GM23338 (cell line): ENCODE measurements at regions not wholly inside any gene's neighbourhood (a gene's known extent, or its start where the extent isn't known, plus 50 kb on each side); places are given as distances from the start of the nearest gene placed in this dataset.

Experiments used
- ATAC-seq: fragments of 200-7000 bp; cut with Tn5 transposase; 3 replicates; pipeline ENCODE4 v1.9.1; 2020
- DNase-seq: peaks from one replicate; pipeline ENCODE4 v3.0.0-alpha.2; 2015; ENCODE audit warnings: low spot score
- H2AFZ ChIP-seq: fragments of 200-600 bp; sonication (generic); 2 replicates; pipeline ENCODE4 v1.8.0; 2016; ENCODE audit warnings: antibody characterized with exemption, mild to moderate bottlenecking, moderate library complexity
- H3F3A ChIP-seq: fragments of 200-600 bp; sonication (generic); replicated peaks from 2 replicates; pipeline ENCODE4 v1.8.0; 2017; ENCODE audit warnings: antibody characterized with exemption, mixed run types, low read depth
- H3K27ac ChIP-seq: fragments of 200-600 bp; sonication (generic); 2 replicates; pipeline ENCODE4 v1.6.1; 2016; ENCODE audit warnings: low read depth
- H3K27me3 ChIP-seq: fragments of 200-600 bp; sonication (generic); 2 replicates; pipeline ENCODE4 v1.8.0; 2016; ENCODE audit warnings: mild to moderate bottlenecking, mixed run types, moderate library complexity; ENCODE audit not compliant: insufficient read depth
- H3K36me3 ChIP-seq: fragments of 200-600 bp; sonication (generic); 2 replicates; pipeline ENCODE4 v1.8.0; 2016; ENCODE audit warnings: mild to moderate bottlenecking; ENCODE audit not compliant: insufficient read depth
- H3K4me1 ChIP-seq: fragments of 200-600 bp; sonication (generic); 2 replicates; pipeline ENCODE4 v1.8.0; 2016; ENCODE audit warnings: mild to moderate bottlenecking, moderate library complexity; ENCODE audit not compliant: insufficient read depth
- H3K4me2 ChIP-seq: fragments of 200-600 bp; sonication (generic); 2 replicates; pipeline ENCODE4 v1.7.1; 2017; ENCODE audit warnings: mixed run types
- H3K4me3 ChIP-seq: fragments of 200-600 bp; sonication (generic); 2 replicates; pipeline ENCODE4 v1.6.1; 2016; ENCODE audit warnings: mixed run types
- H3K79me2 ChIP-seq: fragments of 200-600 bp; sonication (generic); replicated peaks from 2 replicates; pipeline ENCODE4 v1.8.0; 2017; ENCODE audit warnings: mild to moderate bottlenecking; ENCODE audit not compliant: insufficient read depth
- H3K9me2 ChIP-seq: fragments of 200-600 bp; sonication (generic); 2 replicates; pipeline ENCODE4 v1.8.0; 2017; ENCODE audit not compliant: insufficient read depth
- H4K20me1 ChIP-seq: fragments of 200-600 bp; sonication (generic); replicated peaks from 2 replicates; pipeline ENCODE4 v1.8.0; 2017; ENCODE audit warnings: mild to moderate bottlenecking; ENCODE audit not compliant: insufficient read depth
- H3K27ac Mint-ChIP-seq: 2 replicates; pipeline ENCODE4 v1.8.0; 2020; ENCODE audit warnings: inconsistent platforms, mild to moderate bottlenecking, moderate library complexity, mixed read lengths
- H3K27me3 Mint-ChIP-seq: 3 replicates; pipeline ENCODE4 v1.8.0; 2022; ENCODE audit warnings: low read depth, mild to moderate bottlenecking, moderate library complexity, mixed read lengths, inconsistent platforms; ENCODE audit not compliant: insufficient read depth, poor library complexity
- H3K36me3 Mint-ChIP-seq: 3 replicates; pipeline ENCODE4 v1.8.0; 2021; ENCODE audit warnings: low read depth, mild to moderate bottlenecking, inconsistent platforms, moderate library complexity, mixed read lengths
- H3K4me1 Mint-ChIP-seq: 3 replicates; pipeline ENCODE4 v1.8.0; 2020; ENCODE audit warnings: mild to moderate bottlenecking, inconsistent platforms, mixed read lengths
- H3K4me3 Mint-ChIP-seq: 3 replicates; pipeline ENCODE4 v1.8.0; 2021; ENCODE audit warnings: moderate library complexity, mild to moderate bottlenecking, inconsistent platforms, mixed read lengths
- H3K9me3 Mint-ChIP-seq: 3 replicates; pipeline ENCODE4 v1.8.0; 2020; ENCODE audit warnings: moderate library complexity, mild to moderate bottlenecking, inconsistent platforms, mixed read lengths
- CREB1 ChIP-seq: fragments of 250-450 bp; sonication (Bioruptor Pico); IDR thresholded peaks from 2 replicates; pipeline ENCODE4 v1.5.0; 2020; ENCODE audit warnings: low read depth, mild to moderate bottlenecking, moderate library complexity
- CTCF ChIP-seq, 2 experiments: fragments of 200-600 bp in 1 of 2; sonication (generic) in 1 of 2; conservative IDR thresholded peaks; 2 replicates each; pipeline versions ENCODE4 v1.5.1 to v1.6.1; 2016 to 2017; ENCODE audit warnings: antibody characterized with exemption in 2 of 2, low read depth in 2 of 2, mild to moderate bottlenecking in 2 of 2, moderate library complexity in 1 of 2
- ETS1 ChIP-seq: IDR thresholded peaks from 2 replicates; pipeline ENCODE4 v1.6.1; 2016; ENCODE audit warnings: antibody characterized with exemption
- EZH2 ChIP-seq: fragments of 200-600 bp; sonication (generic); IDR thresholded peaks from one replicate; pipeline ENCODE4 v1.8.0; 2017; ENCODE audit warnings: antibody characterized with exemption, mild to moderate bottlenecking, low read depth; ENCODE audit not compliant: unreplicated experiment
- EZH2phosphoT487 ChIP-seq: fragments of 200-600 bp; sonication (generic); IDR thresholded peaks from one replicate; pipeline ENCODE4 v1.8.1; 2018; ENCODE audit warnings: antibody characterized with exemption; ENCODE audit not compliant: unreplicated experiment
- JUNB ChIP-seq: IDR thresholded peaks from one replicate; pipeline ENCODE4 v1.6.1; 2016; ENCODE audit warnings: antibody characterized with exemption; ENCODE audit not compliant: unreplicated experiment
- NANOG ChIP-seq: IDR thresholded peaks from 2 replicates; pipeline ENCODE4 v1.6.1; 2016; ENCODE audit warnings: antibody characterized with exemption, borderline replicate concordance
- STAT1 ChIP-seq: IDR thresholded peaks from one replicate; pipeline ENCODE4 v1.6.1; 2016; ENCODE audit warnings: antibody characterized with exemption; ENCODE audit not compliant: unreplicated experiment
- ZNF114 ChIP-seq: fragments of 250-450 bp; sonication (Bioruptor Pico); IDR thresholded peaks from 2 replicates; pipeline ENCODE4 v1.5.0; 2020; ENCODE audit warnings: mild to moderate bottlenecking, moderate library complexity
- ZNF331 ChIP-seq: fragments of 250-450 bp; sonication (Bioruptor Pico); IDR thresholded peaks from 2 replicates; pipeline ENCODE4 v1.5.0; 2020; ENCODE audit warnings: low read depth, mild to moderate bottlenecking, moderate library complexity
- ZNF462 ChIP-seq: fragments of 250-450 bp; sonication (Bioruptor Pico); IDR thresholded peaks from 2 replicates; pipeline ENCODE4 v1.5.0; 2020; ENCODE audit warnings: mild to moderate bottlenecking, moderate library complexity

GRCh38 chr10:118203461-118203860, 138.7 kb downstream of the FAM204A start (continued):
- TF ChIP-seq ETS1 = no peak
- TF ChIP-seq ZNF331 (CRISPR knock-in tag) = no peak
- TF ChIP-seq ZNF462 = no peak
- no peak for TF ChIP-seq JUNB
- TF ChIP-seq CREB1 (CRISPR knock-in tag) = no peak
- TF ChIP-seq STAT1 = no peak
- no peak for TF ChIP-seq EZH2

GRCh38 chr10:118195729-118196128, 146.4 kb downstream of the FAM204A start:
- no peak overlapping the region for H3K4me3 Mint-ChIP-seq
- no peak for DNase-seq
- no peaks in the 10 kb centered on the region for H3K27me3 ChIP-seq
- no peak overlapping the region for H2AFZ ChIP-seq
- TF ChIP-seq NANOG (no peak), EZH2phosphoT487 (no peak), ETS1 (no peak), ZNF331 (CRISPR knock-in tag) (no peak), STAT1 (no peak), ZNF114 (CRISPR knock-in tag) (no peak), CTCF (conservative IDR thresholded peaks at IDR 0.05; ENCODE audit: low read depth in 2 of 2) (no peak)
- H3K9me3 Mint-ChIP-seq = no peaks in the 10 kb centered on the region
- no peak for ATAC-seq
- H3K4me1 Mint-ChIP-seq = no peaks in the 10 kb centered on the region
- no peak overlapping the region for H3K4me3 ChIP-seq
- no peak overlapping the region for H3K27ac Mint-ChIP-seq
- no peak overlapping the region for H3K27ac ChIP-seq
- no peaks in the 10 kb centered on the region for H3K36me3 Mint-ChIP-seq
- no peaks in the 10 kb centered on the region for H3K79me2 ChIP-seq
- H3K27me3 Mint-ChIP-seq = peaks cover 3% of the 10 kb centered on the region
- no peaks in the 10 kb centered on the region for H3K4me1 ChIP-seq
- H3K36me3 ChIP-seq = no peaks in the 10 kb centered on the region
- no peaks in the 10 kb centered on the region for H4K20me1 ChIP-seq
- H3F3A ChIP-seq = no peaks in the 10 kb centered on the region
- H3K4me2 ChIP-seq = no peak overlapping the region
- H3K9me2 ChIP-seq = no peaks in the 10 kb centered on the region
